Germinal center (tissue), 1 donor: ENCODE measurements at regions not wholly inside any gene's neighbourhood (a gene's known extent, or its start where the extent isn't known, plus 50 kb on each side); places are given as distances from the start of the nearest gene placed in this dataset.

ENCODE experiments used
- DNase-seq: peaks from one replicate; pipeline ENCODE4 v3.0.0; 2012; ENCODE audit warnings: mixed read lengths, low spot score

DNA sequence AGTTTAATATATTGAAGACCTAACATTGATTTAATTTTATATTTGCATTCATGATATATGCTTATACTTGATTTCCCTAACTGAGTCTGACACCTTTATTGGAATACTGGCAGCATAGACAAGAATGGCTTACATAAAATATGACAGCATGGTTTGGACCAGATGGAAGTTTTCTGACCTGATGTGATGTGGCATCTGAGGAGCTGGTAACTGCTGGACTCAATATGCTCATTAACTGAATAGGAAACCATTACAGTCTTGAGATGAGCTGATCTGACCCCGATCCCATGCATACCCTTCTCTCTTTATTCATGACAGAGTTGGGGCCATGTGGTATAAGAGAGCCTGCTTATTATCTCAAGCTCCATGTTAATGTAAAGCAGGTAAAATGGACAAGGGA, 604.8 kb upstream of the SEL1L start:
- DNase-seq = no peak

DNA sequence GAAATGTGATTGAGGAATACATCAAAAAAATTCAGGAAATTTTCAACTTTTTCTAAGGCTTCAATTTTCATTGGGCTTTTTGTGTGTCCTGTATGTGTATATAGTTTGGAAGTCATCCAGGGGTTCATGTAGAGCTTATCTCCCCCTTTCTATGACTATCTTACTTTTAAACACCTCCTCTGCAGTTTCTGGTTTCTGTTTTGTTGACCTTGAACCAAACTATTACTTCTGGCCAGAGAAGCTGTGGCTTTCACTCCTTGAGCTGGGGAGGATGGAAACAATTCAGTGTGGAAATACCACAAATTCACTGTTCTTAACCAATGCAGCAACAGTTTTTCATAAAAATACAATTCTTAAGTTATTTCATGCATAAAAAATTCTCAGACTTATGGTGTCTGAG, 613.2 kb upstream of the SEL1L start:
- no peak for DNase-seq

DNA sequence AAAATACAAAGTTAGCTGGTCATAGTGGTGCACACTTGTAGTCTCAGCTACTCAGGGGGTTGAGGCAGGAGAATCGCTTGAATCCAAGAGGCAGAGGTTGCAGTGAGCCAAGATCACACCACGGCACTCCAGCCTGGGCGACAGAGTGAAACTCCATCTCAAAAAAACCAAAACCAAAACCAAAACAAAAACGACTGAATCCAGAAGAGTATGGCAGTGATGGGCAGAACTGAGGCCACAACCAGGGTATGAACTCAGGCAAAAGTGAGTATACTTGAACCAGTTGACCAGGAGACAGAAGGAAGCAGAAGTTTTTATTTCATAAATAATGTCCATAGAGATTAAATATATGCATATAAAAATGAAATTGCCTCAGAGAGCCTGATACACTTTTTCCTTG, 620.0 kb upstream of the SEL1L start:
- no peak for DNase-seq

DNA sequence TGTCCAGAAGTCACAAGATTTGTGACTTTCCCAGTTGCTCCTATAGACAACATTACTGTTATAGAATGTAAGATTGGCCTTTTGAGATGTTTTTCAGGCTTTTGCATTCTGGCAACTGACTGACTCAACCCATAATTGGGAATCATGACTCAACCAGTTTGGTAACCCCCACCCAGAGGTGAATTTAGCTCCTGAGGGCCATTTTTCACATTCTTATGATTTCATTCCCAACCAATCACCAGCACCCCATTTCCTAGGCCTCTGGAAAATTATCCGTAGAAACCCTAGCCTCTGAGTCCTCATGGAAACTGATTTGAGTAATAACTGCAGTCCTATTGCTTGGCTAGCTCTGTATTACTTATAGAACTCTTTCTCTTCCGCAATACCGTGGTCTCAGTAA, 626.0 kb upstream of the SEL1L start:
- no peak for DNase-seq

DNA sequence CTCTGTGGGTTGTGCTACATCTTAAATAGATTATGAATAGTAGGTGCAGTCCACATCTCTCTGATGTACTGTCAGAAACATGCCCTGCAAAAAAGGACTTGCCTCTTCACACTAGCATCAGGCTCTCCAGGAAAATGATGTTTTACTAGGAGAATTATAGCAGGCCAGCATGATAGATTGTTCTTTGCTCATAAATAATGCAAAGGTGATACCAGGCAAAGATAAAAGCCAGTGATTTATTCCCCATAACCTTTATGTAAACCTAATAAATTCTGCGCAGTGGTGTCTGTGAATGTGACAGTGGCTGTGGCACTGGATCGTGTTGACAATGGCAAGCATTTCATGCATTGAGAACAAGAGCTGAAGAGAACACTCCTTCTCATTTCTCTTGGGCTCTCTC, 646.5 kb upstream of the SEL1L start:
- DNase-seq = no peak

DNA sequence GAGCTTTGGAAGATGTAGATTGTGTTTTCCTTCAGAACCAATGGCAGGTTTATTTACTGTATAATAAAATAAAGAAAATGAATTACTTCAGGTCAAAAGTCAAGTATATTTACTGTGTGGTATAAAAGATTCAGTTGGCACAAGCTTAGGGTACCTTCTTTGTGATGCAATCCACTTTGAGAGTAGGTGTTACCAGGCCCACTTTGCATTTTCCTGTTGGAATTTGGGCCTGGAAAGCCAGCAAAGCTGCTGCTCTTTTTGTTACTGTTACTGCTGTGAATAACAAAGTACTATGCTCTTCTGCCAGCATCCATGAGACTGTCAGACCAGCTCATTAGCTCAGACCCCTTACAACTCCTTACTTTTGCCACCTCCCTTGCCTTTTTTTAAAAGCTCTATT, 649.0 kb upstream of the SEL1L start:
- DNase-seq = no peak

DNA sequence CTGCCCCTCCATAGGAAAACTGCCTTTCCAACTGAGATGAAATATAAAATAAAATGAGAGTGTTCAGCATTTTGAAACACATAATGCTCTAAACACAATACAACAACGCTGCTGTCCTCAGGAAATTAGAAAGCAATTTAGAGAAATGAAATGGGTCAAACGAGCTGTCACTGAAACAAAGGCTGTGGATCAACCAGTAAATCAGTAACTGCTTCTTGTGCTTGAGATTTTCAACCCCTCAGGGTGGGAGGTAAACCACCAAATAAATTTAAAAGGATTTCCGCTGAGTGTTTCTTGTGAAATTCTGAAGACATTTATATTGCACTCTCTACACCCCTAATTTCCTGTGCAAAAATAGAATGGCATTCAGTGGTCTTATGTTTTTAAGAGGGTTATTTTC, 657.1 kb upstream of the SEL1L start:
- DNase-seq = no peak

DNA sequence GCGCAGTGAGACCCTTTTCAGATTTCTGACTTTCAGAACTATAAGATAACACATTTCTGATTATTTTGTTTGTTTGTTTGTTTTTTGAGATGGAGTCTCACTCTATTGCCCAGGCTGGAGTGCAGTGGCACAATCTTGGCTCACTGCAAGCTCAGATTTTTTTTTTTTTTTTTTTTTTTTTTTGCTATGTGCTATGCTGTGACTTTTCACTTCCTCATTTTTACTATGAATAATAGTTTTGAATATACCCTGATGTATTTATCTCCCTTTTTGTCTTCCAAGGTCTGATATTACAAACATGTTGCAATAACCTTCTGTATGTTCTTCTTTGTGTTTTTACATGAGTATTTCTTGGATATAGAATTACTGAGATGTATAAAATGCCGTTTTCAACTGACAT, 658.7 kb upstream of the SEL1L start:
- no peak for DNase-seq

DNA sequence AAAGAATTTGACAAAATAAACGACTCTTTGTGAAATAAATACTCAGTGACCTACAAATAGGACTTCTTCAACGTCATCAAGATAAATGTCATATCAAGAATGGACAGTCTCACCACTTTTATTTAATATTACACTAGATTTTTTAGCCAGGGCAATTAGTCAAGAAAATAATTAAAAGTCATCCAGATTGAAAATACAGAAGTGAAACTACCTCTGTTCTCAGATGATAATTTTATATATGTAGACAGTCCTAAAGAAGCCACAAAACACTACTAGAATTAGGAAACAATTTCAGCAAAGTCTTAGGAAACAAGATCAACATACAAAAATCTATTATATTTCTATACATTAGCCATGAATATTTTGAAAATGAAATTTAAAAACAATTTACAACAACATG, 689.6 kb upstream of the SEL1L start:
- no peak for DNase-seq

DNA sequence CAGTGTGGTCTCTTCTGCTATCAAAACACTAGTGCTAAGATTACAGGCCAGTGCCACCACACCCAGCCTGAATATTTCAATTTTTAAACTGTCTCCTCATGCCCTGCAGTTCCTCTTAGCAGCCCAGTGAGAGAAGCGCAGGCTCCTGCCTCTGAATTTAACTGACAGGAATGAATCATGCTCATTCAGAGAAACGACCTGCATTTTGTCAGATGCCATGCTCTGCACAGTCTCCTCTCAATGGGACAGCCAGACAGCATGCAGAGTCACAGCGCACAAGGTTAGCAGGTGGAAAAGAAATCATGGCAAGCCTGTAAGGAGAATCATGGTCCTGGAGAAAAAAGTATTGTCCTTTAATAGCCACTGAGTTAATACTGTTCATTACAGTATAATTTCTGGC, 691.0 kb upstream of the SEL1L start:
- DNase-seq = no peak

DNA sequence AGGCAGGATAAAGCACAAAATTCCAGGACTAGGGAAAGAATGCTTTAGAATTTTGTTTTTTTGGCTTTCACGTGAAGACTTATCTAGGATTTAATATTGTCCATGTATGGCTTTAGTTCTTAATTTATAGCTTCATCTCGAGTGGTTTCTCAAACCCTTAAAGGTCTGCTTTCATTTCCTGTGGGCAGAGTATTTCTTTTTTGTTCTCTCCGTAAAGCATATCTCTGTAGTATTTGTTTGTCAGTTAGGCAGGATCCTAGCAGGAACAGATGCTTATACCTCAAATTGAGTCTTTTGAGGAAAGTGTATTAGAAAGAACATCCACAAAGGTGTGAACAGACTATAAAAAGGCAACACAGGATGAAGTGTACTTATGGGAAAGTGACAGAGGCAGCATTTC, 697.1 kb upstream of the SEL1L start:
- DNase-seq = no peak

DNA sequence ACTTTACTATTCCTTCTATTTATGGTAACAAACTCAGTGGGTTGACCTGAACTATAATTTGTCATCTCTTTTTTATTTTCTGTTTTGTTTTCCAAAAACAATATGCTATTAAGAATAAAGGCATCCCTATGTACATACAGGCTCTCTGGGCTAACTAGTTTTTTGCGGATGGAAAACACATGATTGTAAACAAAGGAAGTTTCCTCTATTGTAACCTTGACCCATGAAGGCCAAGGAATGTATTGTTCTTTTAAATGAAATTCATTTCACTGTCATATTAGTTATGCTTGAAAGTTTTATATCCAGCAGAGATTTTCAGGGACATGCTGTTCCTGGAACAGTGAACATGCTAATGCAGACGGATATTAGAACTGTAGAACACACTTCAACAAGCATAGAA, 705.0 kb upstream of the SEL1L start:
- DNase-seq = no peak

DNA sequence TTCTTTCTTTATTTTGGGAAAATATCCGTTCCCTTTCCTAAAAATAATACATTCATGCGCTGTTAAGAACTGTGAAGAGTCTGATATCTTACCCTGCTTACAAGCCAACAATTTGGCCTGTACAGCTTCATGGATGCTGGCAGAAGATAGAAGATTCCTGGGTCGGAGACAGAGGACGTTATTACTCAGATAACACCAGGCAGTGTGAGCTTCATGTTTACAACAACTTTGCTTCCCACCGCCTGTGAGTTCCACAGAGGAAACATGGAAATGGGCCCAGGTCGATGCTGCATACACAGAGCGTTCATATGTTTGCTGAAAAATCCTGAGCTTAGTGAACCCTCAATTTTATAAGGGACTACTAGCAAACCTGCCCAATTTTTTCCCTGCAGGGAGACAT, 705.6 kb upstream of the SEL1L start:
- DNase-seq = no peak

DNA sequence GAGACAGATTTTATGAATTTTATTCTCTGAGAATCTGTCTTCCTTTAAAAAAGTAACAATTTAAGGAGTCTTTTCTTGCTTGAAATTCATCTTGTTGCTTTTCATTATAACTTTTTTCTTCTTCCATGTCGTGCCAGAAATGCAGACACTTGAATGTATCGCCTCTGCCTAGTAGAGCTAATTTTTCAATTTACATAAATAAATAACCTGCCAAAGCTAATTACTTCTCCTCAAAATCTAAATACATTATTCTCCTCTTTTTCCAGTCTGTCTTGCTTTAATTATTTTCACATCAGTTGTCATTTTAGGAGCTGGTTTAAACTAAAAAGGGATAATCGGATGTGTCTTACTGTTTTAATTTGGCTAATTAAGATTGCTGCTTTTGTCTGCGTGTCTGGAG, 711.1 kb upstream of the SEL1L start:
- no peak for DNase-seq

DNA sequence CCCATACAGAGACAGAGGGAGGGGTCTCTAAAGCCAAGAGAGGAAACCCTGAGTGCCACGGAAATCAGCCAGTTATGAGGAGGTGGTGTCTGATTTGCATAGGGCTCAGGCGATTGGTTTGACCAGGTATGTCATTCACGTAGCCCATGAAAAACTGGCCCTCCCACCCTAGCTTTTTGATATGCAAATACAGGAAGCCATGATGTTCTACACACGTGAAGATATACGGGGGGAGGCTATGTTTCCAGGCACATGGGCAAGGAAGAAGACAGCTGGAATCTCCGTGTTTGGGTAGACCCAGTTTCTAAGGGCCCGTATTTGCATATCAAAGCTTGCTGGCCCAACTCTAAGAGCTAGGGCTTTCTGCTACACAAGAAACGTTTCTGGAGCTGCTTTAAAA, 717.8 kb upstream of the SEL1L start:
- no peak for DNase-seq

DNA sequence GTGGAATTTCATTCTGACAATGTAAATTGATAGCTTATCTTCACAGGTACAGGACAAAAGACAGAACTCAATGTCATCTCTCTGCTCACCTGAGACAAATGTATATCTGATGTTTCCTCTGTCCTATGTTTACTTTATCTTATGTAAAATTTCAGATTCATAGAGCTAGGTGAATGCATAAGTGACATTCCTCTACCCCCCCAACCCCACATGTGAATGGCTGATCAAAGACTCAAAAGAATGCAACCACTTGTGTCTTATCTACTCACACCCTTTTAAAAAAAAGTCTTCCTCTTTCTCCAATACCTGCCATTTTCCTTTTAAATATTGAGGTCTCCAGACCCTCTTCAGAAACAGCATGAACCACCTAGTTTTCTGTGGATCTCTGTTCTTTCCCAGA, 736.6 kb upstream of the SEL1L start:
- no peak for DNase-seq

DNA sequence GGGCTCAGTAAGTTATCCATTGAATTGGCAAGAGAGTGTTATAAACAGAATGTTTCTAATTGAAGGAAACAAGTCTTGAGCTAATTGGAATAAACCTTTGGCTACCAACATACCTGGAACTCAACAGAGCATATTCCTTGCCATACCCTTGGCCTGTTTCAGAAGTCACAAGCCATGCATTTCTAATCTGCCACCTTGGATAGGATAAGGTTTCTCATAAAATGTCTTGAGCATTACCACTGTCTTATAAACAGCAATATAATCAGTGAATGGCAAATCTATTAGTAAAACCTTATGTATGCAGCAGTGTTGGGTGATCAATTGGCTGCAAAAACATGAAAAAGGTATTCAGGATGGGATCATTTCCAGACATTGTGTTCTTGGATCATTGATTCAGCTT, 765.2 kb upstream of the SEL1L start:
- DNase-seq = no peak

DNA sequence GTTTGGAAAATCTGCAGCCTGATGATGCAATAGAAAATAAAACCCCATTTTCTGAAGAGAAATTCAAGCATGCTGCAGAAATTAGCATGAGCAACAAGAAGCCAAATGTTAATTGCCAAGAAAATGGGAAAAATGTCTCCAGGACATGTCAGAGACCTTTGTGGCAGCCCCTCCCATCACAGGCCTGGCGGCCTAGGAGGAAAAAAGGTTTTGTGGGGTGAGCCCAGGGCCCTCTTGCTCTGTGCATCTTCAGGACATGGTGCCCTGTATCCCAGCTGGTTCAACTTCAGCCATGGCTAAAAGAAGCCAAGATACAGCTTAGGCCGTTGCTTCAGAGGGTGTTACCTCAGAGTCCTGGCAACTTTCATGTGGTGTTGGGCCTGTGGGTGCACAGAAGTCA, 775.5 kb upstream of the SEL1L start:
- DNase-seq = no peak

DNA sequence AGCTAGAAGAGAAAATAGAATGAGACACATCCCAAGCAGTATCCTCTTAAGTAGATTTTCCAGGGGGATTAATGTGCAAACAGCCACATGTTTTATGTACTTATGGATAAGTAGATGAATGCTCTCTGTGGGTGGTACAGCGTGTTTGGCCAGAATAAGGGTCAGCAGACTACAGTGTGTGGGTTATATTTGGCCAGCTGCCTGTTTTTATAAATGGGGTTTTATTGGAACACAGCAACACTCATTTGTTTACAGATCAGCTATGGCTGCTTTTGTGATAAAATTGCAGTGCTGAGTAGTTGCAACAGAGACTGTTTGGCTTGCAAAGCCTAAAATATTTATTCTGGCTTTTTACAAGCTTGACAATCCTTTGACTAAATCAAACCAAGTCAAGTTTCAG, 780.2 kb upstream of the SEL1L start:
- no peak for DNase-seq

DNA sequence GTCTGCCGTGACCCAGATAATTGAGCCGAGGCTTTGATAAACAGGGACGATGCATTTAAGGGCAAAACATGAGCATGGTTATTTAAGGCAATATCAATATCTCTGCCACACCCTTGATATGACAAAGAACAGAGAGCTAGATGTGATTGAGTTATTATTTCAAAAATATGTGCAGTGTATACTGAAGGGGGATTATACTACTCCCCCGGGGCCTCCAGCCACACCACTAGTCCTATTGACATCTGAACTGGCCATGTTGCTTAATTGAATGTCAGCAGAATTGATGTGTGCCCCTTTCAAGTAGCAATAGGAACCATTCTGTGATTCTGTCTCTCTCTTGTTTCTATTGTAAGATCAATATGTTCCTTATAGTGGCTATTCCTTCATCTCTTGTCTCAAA, 794.8 kb upstream of the SEL1L start:
- DNase-seq = no peak

DNA sequence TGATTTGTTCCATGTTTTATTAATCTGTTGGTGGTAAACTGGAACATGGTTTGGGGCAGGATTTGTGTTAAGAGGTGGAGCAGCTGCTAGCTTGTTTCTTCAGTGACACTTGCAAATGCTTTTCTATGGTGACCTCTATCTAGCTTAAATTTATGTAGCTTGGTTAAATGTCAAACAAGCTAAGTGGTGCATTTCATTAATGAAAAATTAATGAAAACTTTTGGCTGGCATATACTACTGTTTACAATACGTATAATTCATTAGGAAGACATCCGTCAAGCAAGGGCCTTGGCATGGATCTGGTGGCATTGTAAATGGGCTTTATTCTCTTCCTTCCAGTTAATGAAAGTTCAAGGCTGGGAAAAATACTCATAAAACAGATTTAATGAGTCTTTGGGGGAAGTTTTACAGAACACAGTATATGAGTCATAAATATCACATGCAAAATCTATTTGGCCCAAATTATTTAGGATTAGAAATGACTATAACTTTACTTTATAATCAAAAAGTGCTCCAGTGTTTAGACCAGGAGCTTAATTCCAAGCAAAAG, 807.7 kb upstream of the SEL1L start:
- no peak for DNase-seq

DNA sequence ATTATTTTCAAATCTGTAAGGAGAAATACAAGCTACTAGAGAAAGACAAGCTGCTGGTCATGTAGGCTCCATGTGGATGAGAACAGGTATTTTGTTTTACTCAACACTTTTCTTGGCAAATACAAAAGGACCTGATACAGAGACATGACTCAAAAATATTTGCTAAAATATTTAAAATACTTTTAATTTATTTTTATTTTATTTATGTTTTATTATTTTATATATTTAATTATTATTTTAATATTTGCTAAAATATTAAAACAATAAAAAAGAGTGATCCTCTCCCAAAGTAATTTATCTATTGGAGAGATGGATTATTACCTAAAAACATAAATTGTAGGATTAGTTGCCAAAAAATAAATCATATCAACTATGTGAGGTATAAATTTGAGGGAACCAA, 808.9 kb upstream of the SEL1L start:
- no peak for DNase-seq

DNA sequence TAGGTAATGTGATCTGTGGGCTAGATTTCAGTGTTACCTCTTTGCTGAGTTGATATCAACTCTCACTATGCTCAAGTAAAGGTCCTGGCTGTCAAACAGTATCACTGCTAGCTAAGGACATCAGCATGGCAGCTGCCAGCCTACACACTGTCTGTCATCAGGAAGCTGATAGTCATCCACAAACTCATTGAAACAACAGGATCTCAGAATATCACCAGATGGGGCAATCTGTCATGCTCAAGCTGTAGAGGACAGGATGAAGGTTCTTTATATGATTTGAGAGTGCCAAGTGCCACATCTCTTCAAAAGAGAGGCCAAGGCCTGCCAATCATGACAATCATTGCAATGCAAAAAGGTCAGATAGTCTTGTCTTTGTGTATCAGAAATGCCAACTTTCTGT, 811.5 kb upstream of the SEL1L start:
- no peak for DNase-seq

DNA sequence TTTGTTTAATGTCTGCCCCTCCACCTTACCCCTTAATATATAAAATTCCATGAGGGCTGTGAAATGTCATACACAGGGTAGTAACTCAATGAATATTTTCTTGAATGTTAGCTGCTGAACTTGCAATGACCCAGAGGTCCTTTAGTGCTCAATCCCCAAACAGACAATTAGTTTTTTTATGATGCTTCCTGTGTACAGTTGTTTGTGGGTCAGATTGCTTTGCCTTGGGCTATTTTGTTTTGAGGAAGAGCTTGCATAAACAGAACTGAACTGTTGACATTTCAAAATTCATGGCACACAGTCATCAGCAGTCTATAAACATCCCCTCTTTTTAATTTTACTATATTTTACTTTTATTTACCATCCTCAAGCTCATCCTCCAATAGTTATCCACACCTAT, 820.5 kb upstream of the SEL1L start:
- DNase-seq = no peak

DNA sequence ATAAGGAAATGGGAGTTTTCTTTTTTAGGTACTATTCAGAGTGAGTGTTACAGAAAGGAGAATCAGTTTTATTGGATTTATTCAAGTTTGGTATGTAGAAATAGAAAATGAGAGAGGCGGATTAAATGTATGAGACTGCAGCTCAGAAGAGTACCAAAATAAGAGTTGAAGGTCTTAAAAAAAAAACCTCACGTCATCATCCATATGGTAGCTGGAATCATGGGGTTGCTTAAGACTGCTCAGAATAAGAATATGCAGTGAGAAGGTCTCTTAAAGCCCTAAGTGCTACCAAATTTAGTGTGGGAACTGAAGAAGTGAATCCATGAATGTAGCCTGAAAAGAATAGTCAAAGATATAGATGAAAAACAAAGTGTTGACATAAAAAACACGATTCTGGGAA, 825.5 kb upstream of the SEL1L start:
- DNase-seq = no peak
